Parathyroid adenoma (tissue), 2 donors: ENCODE measurements at regions not wholly inside any gene's neighbourhood (a gene's known extent, or its start where the extent isn't known, plus 50 kb on each side); places are given as distances from the start of the nearest gene placed in this dataset.

Experiments used
- H2AFZ ChIP-seq: fragments of 300-600 bp; sonication (generic); one replicate; pipeline ENCODE4 v1.7.0; 2017; ENCODE audit warnings: antibody characterized with exemption, mild to moderate bottlenecking
- H3K27ac ChIP-seq: fragments of 300-600 bp; sonication (generic); one replicate; pipeline ENCODE4 v1.7.0; 2017
- H3K27me3 ChIP-seq: fragments of 300-600 bp; sonication (generic); one replicate; pipeline ENCODE4 v1.7.0; 2017; ENCODE audit warnings: low read length; ENCODE audit not compliant: control insufficient read depth, insufficient read depth
- H3K36me3 ChIP-seq: fragments of 300-600 bp; sonication (generic); one replicate; pipeline ENCODE4 v1.7.0; 2017; ENCODE audit warnings: low read length; ENCODE audit not compliant: control insufficient read depth, insufficient read depth
- H3K4me1 ChIP-seq: fragments of 300-600 bp; sonication (generic); one replicate; pipeline ENCODE4 v1.7.0; 2017; ENCODE audit warnings: control low read depth
- H3K4me2 ChIP-seq: fragments of 300-600 bp; sonication (generic); one replicate; pipeline ENCODE4 v1.7.0; 2017; ENCODE audit warnings: low read length
- H3K4me3 ChIP-seq: fragments of 300-600 bp; sonication (generic); one replicate; pipeline ENCODE4 v1.7.0; 2017; ENCODE audit warnings: low read depth, low read length
- H3K79me2 ChIP-seq: fragments of 300-600 bp; sonication (generic); one replicate; pipeline ENCODE4 v1.7.0; 2017; ENCODE audit warnings: control low read depth
- H3K9ac ChIP-seq: fragments of 300-600 bp; sonication (generic); one replicate; pipeline ENCODE4 v1.7.0; 2017; ENCODE audit warnings: mild to moderate bottlenecking
- H3K9me3 ChIP-seq: fragments of 300-600 bp; sonication (generic); one replicate; pipeline ENCODE4 v1.7.0; 2017; ENCODE audit warnings: low read length; ENCODE audit not compliant: control insufficient read depth
- TF ChIP-seq, protein P1 (sequence below): fragments of 300-600 bp; sonication (generic); IDR thresholded peaks from one replicate; pipeline ENCODE4 v1.7.0; 2017; ENCODE audit warnings: antibody characterized with exemption, mild to moderate bottlenecking
- donor health status: primary hyperparathyroidism.

DNA sequence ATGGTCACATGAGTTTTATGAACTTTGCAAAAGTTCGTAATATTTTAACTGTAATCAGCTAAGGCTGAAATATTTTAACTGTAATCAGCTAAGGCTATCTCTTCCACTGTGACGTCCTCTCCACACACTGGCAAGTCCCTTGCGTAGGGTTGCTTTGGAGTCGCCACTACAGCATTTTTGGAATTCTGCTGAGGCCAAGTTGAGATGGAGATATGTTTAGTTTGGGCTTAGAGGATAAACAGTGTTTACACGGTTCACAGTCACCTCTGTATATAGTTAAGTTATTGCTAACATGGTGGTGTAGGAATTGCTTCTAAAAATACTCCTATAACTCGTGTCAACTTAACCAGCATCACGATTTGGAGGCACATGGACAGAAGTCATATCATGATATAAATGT, 143.6 kb upstream of the SERP2 start:
- H3K4me2 ChIP-seq, result no peak overlapping the region
- H3K27ac ChIP-seq, result no peak overlapping the region
- H2AFZ ChIP-seq, result no peak overlapping the region
- no peaks in the 10 kb centered on the region for H3K9me3 ChIP-seq
- H3K79me2 ChIP-seq, result no peaks in the 10 kb centered on the region
- H3K27me3 ChIP-seq, result no peaks in the 10 kb centered on the region
- H3K4me3 ChIP-seq, result no peak overlapping the region
- H3K36me3 ChIP-seq, result no peaks in the 10 kb centered on the region
- TF ChIP-seq, protein P1, sequence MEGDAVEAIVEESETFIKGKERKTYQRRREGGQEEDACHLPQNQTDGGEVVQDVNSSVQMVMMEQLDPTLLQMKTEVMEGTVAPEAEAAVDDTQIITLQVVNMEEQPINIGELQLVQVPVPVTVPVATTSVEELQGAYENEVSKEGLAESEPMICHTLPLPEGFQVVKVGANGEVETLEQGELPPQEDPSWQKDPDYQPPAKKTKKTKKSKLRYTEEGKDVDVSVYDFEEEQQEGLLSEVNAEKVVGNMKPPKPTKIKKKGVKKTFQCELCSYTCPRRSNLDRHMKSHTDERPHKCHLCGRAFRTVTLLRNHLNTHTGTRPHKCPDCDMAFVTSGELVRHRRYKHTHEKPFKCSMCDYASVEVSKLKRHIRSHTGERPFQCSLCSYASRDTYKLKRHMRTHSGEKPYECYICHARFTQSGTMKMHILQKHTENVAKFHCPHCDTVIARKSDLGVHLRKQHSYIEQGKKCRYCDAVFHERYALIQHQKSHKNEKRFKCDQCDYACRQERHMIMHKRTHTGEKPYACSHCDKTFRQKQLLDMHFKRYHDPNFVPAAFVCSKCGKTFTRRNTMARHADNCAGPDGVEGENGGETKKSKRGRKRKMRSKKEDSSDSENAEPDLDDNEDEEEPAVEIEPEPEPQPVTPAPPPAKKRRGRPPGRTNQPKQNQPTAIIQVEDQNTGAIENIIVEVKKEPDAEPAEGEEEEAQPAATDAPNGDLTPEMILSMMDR, result no peak
- no peak overlapping the region for H3K9ac ChIP-seq
- peaks cover 6% of the 10 kb centered on the region for H3K4me1 ChIP-seq

DNA sequence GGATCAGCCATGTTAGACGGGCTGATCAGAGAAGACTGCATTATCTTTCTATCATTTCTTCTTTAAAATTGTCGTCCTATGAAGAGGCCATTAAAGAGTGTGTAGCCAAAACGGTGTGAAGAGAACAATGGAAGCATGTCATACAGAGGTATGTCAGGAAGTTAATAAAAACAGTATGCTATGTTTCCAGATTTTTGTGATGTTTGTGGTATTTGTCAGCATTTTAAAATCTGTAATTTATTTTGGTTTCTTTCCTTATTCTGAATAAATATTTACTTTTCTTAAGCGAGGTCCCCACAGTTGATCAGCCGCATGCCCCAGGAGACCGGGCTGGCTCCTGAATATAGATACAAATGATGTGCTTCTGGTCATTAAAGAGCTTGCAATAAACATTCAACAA, 142.9 kb upstream of the SERP2 start:
- H3K4me1 ChIP-seq, result peaks cover 6% of the 10 kb centered on the region
- H3K4me3 ChIP-seq, result no peak overlapping the region
- H3K27me3 ChIP-seq, result no peaks in the 10 kb centered on the region
- TF ChIP-seq, protein P1, result no peak
- no peak overlapping the region for H3K27ac ChIP-seq
- H3K9me3 ChIP-seq, result no peaks in the 10 kb centered on the region
- H3K79me2 ChIP-seq, result no peaks in the 10 kb centered on the region
- no peak overlapping the region for H3K4me2 ChIP-seq
- no peak overlapping the region for H3K9ac ChIP-seq
- no peaks in the 10 kb centered on the region for H3K36me3 ChIP-seq
- no peak overlapping the region for H2AFZ ChIP-seq

DNA sequence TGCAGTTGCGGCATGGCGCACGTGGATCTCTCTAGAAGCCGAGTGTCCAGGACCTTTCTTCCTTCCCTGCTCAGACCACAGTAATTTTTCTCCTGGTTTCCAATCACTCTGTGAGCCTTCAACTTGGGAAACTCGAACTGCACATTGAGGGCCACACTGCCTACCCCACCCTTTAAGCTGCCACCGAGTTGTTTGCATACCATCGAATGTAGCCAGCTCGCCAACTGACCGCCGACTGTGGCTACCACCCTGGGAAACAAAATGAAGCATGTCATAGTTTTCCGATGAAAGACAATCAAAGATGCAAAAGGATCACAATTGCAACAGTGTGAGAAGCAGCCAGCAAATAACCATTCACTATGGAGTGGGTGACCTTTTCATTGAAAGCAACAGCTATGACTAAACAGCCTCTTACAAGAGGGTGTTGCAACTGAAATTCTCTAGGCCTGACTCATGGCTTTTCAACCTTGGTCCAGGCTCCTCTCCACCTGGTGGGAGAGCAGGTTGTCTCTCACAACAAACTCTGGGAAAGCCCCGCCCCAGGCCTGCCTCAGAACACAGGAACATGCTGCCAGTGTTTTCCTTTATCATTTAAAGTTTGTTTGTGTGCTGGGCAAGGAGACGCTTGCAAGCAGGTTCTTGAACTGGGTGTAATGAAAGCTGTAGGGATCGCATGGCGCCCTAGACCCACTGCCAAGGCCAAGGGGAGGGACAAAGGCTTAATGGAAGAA, 141.7 kb upstream of the SERP2 start:
- H3K27ac ChIP-seq, result no peak overlapping the region
- TF ChIP-seq, protein P1, result no peak

DNA sequence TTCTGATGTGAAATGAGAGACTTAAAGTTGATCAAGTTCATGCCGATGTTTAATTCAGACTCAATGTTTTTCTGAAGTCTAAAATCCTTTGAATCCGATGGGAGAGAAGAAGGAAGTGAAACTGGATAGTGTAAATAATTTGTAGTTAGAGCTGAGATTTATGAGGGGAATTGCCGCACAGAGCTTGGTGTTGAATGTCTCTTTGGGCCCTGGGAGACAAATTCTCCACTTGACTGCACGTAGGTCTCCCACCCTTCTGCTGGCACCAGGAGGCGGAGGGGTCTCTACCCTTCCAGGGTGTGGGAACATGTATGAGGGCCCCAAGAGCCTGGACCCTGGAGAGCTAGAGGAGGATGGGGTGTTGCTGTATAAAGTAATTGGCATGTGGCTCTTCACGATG, 140.8 kb upstream of the SERP2 start:
- peaks cover 6% of the 10 kb centered on the region for H3K4me1 ChIP-seq
- no peaks in the 10 kb centered on the region for H3K9me3 ChIP-seq
- H3K9ac ChIP-seq, result no peak overlapping the region
- H3K36me3 ChIP-seq, result no peaks in the 10 kb centered on the region
- H3K79me2 ChIP-seq, result no peaks in the 10 kb centered on the region
- no peak overlapping the region for H3K4me2 ChIP-seq
- TF ChIP-seq, protein P1, result no peak
- no peak overlapping the region for H2AFZ ChIP-seq
- no peaks in the 10 kb centered on the region for H3K27me3 ChIP-seq
- no peak overlapping the region for H3K27ac ChIP-seq
- H3K4me3 ChIP-seq, result no peak overlapping the region

More for the DNA sequence above, 141.7 kb upstream of the SERP2 start:
- Histone ChIP-seq H3K9me3 (no peaks in the 10 kb centered on the region), H3K4me3 (no peak overlapping the region), H3K27me3 (no peaks in the 10 kb centered on the region), H3K4me2 (no peak overlapping the region), H2AFZ (no peak overlapping the region), H3K79me2 (no peaks in the 10 kb centered on the region), H3K36me3 (no peaks in the 10 kb centered on the region), H3K4me1 (peaks cover 6% of the 10 kb centered on the region), H3K9ac (no peak overlapping the region)

DNA sequence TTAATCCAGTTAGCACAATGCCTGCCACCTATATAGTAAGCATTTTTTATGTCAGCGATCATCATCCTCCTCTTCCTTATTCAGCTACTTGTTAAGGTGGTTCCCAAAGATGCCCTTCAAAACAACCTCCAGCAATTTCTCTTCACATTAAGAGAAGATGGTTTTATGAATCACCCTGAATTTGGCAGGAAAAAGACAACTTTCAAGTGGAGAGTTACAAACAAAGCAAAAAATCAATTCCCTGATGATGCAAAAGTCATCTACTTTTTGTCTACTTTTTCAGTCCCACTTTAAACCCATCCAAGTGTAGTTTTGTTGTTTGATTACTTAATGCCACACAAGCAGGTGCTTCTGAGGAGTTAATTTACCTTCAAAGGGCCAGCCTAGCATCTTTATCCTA, 139.1 kb upstream of the SERP2 start:
- Histone ChIP-seq H3K36me3 (no peaks in the 10 kb centered on the region), H2AFZ (no peak overlapping the region), H3K27ac (no peak overlapping the region), H3K27me3 (no peaks in the 10 kb centered on the region), H3K4me3 (no peak overlapping the region), H3K9ac (no peak overlapping the region), H3K9me3 (no peaks in the 10 kb centered on the region), H3K79me2 (no peaks in the 10 kb centered on the region), H3K4me1 (peaks cover 6% of the 10 kb centered on the region), H3K4me2 (no peak overlapping the region)
- TF ChIP-seq, protein P1, result no peak
